ENCODE measurements at regions not wholly inside any gene's neighbourhood (a gene's known extent, or its start where the extent isn't known, plus 50 kb on each side); places are given as distances from the start of the nearest gene placed in this dataset.

DNA sequence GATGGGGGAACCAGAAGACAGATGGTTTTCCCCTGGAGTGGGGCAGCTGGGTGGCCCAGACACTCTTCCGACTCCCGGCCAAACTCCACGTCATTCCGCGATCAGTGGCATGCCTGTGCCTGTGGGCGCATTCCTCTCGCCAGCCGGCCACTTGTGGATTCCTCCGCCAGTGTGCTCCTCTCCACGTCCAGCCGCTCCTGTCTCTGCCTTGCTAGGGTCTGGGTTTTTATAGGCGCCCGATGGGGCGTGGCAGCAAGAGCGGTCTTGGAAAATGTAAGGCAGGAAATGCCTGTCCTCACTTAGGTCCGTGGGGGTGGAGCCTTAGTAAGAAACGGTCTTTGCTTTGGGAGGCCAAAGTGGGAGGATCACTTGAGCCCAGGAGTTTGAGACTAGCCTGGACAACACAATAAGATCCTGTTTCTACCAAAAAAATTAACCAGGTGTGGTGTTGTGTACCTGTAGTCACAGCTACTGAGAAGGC, 81.6 kb upstream of the SEPTIN5 start:
- H3K27me3 ChIP-seq (ENCODE audit: insufficient read depth in 3 of 3, low read length in 2 of 3) = no peaks in the 10 kb centered on the region
- intact Hi-C loops (cut with DNase I) = loop anchor here (5.0 kb wide), 2 partner anchors 135 to 330 kb away; no protein-coding TSS in a partner anchor
- H3K9me3 ChIP-seq = no peaks in the 10 kb centered on the region
- no peak for DNase-seq
- no peaks in the 10 kb centered on the region for H3K36me3 ChIP-seq (ENCODE audit: insufficient read depth in 1 of 2, low read depth in 1 of 2)
- no peak overlapping the region for H3K27ac ChIP-seq
- 58 to 75% (median 72%) methylated on average over 17 of the region's 17 CpGs for WGBS, 3 donors
- ATAC-seq = no peak
- H3K4me1 ChIP-seq = no peaks in the 10 kb centered on the region
- no peak overlapping the region for H3K4me3 ChIP-seq
- TF ChIP-seq, protein P1, sequence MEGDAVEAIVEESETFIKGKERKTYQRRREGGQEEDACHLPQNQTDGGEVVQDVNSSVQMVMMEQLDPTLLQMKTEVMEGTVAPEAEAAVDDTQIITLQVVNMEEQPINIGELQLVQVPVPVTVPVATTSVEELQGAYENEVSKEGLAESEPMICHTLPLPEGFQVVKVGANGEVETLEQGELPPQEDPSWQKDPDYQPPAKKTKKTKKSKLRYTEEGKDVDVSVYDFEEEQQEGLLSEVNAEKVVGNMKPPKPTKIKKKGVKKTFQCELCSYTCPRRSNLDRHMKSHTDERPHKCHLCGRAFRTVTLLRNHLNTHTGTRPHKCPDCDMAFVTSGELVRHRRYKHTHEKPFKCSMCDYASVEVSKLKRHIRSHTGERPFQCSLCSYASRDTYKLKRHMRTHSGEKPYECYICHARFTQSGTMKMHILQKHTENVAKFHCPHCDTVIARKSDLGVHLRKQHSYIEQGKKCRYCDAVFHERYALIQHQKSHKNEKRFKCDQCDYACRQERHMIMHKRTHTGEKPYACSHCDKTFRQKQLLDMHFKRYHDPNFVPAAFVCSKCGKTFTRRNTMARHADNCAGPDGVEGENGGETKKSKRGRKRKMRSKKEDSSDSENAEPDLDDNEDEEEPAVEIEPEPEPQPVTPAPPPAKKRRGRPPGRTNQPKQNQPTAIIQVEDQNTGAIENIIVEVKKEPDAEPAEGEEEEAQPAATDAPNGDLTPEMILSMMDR (IDR thresholded peaks at IDR 0.05) = no peak

DNA sequence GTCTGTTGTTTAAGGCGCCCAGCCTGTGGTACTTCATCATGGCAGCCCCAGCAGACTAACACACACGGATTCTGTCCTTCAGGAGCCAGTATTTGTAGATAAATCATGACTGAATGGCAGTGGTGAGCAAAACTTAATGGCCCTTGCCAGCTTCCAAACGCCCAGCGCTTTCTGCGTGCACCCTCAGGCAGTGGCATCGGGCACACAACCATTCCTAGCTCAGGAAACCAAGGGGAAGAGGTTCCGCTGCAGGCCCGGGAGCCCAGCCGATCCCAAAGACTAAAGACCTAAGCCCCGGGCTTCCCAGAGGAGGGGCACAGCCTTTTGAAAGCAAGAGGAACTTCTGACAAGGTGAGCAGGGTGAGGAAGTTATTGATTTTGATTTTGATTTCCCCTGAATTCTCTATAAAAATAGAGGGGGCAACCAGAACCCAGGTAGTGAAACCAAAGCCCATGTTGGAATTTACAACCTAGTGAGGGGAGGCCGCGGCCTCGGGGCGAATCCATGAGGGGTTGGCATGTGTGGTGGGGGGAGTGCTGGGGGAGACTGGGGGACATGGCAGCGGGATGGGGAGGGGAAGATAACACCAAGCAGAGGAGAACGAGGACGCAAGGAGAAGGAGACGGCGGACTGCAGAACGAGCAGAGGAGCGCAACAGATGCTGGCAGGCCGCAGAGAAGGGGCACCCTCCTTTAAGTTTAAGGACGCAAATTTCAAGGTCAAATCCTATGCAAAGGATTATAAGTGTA, 79.9 kb upstream of the SEPTIN5 start:
- Histone ChIP-seq H3K4me3 (no peak overlapping the region), H3K9me3 (no peaks in the 10 kb centered on the region), H3K36me3 (ENCODE audit: insufficient read depth in 1 of 2, low read depth in 1 of 2) (no peaks in the 10 kb centered on the region), H3K27ac (no peak overlapping the region), H3K4me1 (no peaks in the 10 kb centered on the region), H3K27me3 (ENCODE audit: insufficient read depth in 3 of 3, low read length in 2 of 3) (no peaks in the 10 kb centered on the region)
- DNase-seq (no peak), ATAC-seq (no peak)
- TF ChIP-seq, protein P1 (IDR thresholded peaks at IDR 0.05) = no peak
- WGBS, 3 donors = 81 to 85% (median 82%) methylated on average over 23 of the region's 23 CpGs
- intact Hi-C loops (cut with DNase I) = loop anchor here (5.0 kb wide), 2 partner anchors 137 to 332 kb away; no protein-coding TSS in a partner anchor

DNA sequence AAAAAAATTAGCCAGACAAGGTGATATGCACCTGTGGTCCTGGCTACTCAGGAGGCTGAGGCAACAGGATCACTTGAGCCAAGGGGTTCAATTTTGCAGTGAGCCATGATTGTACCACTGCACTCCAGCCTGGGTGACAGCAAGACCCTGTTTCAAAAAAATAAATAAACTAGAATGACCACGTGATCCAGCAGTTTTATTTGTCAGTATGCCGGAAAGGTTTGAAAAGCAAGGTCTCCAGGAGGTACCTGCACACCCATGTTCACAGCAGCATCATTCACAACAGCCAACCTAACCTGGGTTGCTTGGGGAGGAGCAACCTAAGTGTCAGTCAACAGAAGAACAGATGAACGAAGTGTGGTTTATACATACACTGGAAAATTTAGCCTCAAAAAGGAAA, 78.7 kb upstream of the SEPTIN5 start:
- TF ChIP-seq, protein P1 (IDR thresholded peaks at IDR 0.05) = no peak
- intact Hi-C loops (cut with DNase I) = no loop called here
- Histone ChIP-seq H3K4me3 (no peak overlapping the region), H3K4me1 (no peaks in the 10 kb centered on the region), H3K27ac (no peak overlapping the region), H3K9me3 (no peaks in the 10 kb centered on the region), H3K36me3 (ENCODE audit: insufficient read depth in 1 of 2, low read depth in 1 of 2) (no peaks in the 10 kb centered on the region), H3K27me3 (ENCODE audit: insufficient read depth in 3 of 3, low read length in 2 of 3) (no peaks in the 10 kb centered on the region)
- DNase-seq (no peak), ATAC-seq (no peak)
- WGBS, 3 donors = 75 to 87% (median 86%) methylated on average over 3 of the region's 3 CpGs

DNA sequence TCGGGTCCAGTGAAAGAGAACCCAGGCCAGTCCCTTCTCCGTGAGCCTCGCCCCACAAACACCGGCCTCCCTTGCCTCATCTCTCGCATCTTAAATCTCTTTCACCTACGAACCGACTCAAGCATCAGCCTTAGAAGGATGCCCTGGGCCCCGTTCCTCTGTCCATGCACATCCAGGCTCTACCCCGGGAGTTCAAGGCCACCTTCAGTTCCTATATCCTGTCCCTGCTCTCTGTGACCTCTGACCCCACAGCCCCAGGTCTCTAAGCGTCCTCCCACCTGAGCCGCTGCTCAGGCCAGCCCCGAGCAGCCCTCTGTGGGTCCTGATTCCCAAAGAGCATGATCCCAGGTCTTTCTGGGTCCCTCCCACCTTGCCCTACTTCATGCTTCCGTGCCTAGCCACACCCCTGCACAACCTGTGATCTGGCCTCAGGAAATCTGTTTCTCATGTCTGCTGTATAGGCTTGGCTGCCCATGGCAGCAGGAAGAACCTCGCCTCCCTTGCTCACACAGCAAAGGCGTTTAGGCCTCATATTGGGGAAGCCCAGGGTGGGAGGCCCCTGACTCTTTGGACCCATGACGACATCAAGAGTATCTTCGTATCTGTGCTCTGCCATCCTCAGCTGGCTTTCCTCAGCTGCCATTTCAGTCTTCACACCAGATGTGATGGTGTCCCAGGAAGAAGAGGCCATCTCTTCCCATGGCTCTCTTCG, 77.5 kb upstream of the SEPTIN5 start:
- Histone ChIP-seq H3K4me3 (no peak overlapping the region), H3K27ac (no peak overlapping the region), H3K27me3 (ENCODE audit: insufficient read depth in 3 of 3, low read length in 2 of 3) (peaks cover 0 to 10% (median 0%) of the 10 kb centered on the region in 3 donors), H3K9me3 (no peaks in the 10 kb centered on the region), H3K36me3 (ENCODE audit: insufficient read depth in 1 of 2, low read depth in 1 of 2) (no peaks in the 10 kb centered on the region), H3K4me1 (no peaks in the 10 kb centered on the region)
- WGBS, 3 donors = 85 to 89% (median 88%) methylated on average over 18 of the region's 18 CpGs
- TF ChIP-seq, protein P1 (IDR thresholded peaks at IDR 0.05) = no peak
- DNase-seq (no peak), ATAC-seq (no peak)
- intact Hi-C loops (cut with DNase I) = no loop called here
